Stomach smooth muscle (tissue), 2 donors: ENCODE measurements at regions not wholly inside any gene's neighbourhood (a gene's known extent, or its start where the extent isn't known, plus 50 kb on each side); places are given as distances from the start of the nearest gene placed in this dataset.

Experiments used
- H3K27ac ChIP-seq: one replicate; pipeline ENCODE4 v1.7.0; 2013; ENCODE audit warnings: mild to moderate bottlenecking, low read length, inconsistent platforms
- H3K27me3 ChIP-seq, 2 donors: one replicate each; pipeline ENCODE4 v1.7.0; 2013; ENCODE audit warnings: low read length in 2 of 2; ENCODE audit not compliant: insufficient read depth in 2 of 2, control insufficient read depth in 1 of 2
- H3K36me3 ChIP-seq, 2 donors: one replicate each; pipeline ENCODE4 v1.7.0; 2013; ENCODE audit warnings: low read length in 2 of 2; ENCODE audit not compliant: control insufficient read depth in 2 of 2, insufficient read depth in 2 of 2
- H3K4me1 ChIP-seq: one replicate; pipeline ENCODE4 v1.7.0; 2013; ENCODE audit warnings: low read length; ENCODE audit not compliant: control insufficient read depth, insufficient read depth
- H3K4me3 ChIP-seq, 2 donors: one replicate each; pipeline ENCODE4 v1.7.0; 2013; ENCODE audit warnings: low read length in 2 of 2
- H3K9ac ChIP-seq, 2 donors: one replicate each; pipeline ENCODE4 v1.7.0; 2013; ENCODE audit warnings: low read length in 2 of 2, mild to moderate bottlenecking in 1 of 2
- H3K9me3 ChIP-seq, 2 donors: one replicate each; pipeline ENCODE4 v1.7.0; 2013; ENCODE audit warnings: low read length in 2 of 2; ENCODE audit not compliant: control insufficient read depth in 2 of 2
- donor health status: healthy.
- donor health status: Pancreatic carcinoma.

GRCh38 chr3:79845546-79845945 is 77.7 kb upstream of the ROBO1 start:
- Histone ChIP-seq H3K4me3 (no peak overlapping the region), H3K36me3 (no peaks in the 10 kb centered on the region), H3K9me3 (no peaks in the 10 kb centered on the region), H3K27me3 (no peaks in the 10 kb centered on the region), H3K9ac (no peak overlapping the region), H3K4me1 (no peaks in the 10 kb centered on the region), H3K27ac (no peak overlapping the region)

DNA sequence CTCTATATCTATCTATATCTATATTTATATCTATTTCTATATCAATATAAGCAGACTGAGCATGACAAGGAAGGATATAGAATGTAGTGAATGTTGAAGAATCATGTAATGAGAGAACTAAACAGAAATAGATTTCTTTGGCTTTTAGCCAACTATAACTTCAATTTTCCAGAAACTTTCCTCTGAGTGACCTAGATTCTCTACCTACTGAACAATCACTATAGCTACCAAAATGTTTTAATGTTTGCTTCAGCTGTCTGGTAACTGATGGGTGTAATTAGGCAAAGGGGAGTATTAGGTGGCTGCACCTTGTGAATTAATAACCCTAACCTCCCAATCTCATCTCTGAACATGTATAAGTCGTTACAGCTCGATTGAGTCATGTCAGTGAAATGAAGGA is 76.4 kb upstream of the ROBO1 start:
- Histone ChIP-seq H3K9ac (no peak overlapping the region), H3K27me3 (no peaks in the 10 kb centered on the region), H3K27ac (no peak overlapping the region), H3K9me3 (no peaks in the 10 kb centered on the region), H3K4me1 (no peaks in the 10 kb centered on the region), H3K4me3 (no peak overlapping the region), H3K36me3 (no peaks in the 10 kb centered on the region)

- Histone ChIP-seq H3K27me3 (no peaks in the 10 kb centered on the region), H3K9ac (no peak overlapping the region), H3K4me3 (no peak overlapping the region), H3K9me3 (no peaks in the 10 kb centered on the region), H3K27ac (no peak overlapping the region), H3K4me1 (no peaks in the 10 kb centered on the region), H3K36me3 (no peaks in the 10 kb centered on the region)
Measured at GRCh38 chr3:79843180-79843579, 75.4 kb upstream of the ROBO1 start.

- peaks cover 0 to 3% of the 10 kb centered on the region in 2 donors for H3K9me3 ChIP-seq
- H3K4me3 ChIP-seq: no peak overlapping the region
- no peak overlapping the region for H3K9ac ChIP-seq
- H3K27me3 ChIP-seq: no peaks in the 10 kb centered on the region
- no peaks in the 10 kb centered on the region for H3K4me1 ChIP-seq
- no peak overlapping the region for H3K27ac ChIP-seq
- no peaks in the 10 kb centered on the region for H3K36me3 ChIP-seq
Measured at GRCh38 chr3:79835701-79836100, 67.9 kb upstream of the ROBO1 start.

DNA sequence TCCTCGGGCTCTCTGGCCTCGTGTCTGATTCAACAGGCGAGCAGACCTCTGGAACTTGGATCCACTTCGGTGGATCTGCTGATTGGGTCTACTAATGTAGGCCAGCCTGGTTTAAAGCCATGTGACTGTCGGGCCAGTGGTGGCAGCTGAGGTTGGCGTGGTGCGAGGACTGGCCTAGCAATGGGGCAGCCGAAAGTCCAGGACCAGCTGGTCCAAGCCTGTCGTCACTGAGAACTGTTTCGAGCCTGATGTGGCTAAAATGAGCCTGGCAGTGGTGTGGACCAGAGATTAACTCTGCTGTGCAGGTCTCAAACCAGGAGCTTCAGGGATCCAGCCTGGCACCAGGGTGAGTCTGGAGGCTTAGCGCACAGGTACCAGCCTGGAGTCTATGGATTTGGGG is 56.4 kb upstream of the ROBO1 start:
- H3K36me3 ChIP-seq: no peaks in the 10 kb centered on the region

GRCh38 chr3:79822076-79822475 is 54.3 kb upstream of the ROBO1 start:
- H3K4me1 ChIP-seq: no peaks in the 10 kb centered on the region

More for the DNA sequence above, 56.4 kb upstream of the ROBO1 start:
- no peaks in the 10 kb centered on the region for H3K4me1 ChIP-seq
- no peak overlapping the region for H3K27ac ChIP-seq
- H3K27me3 ChIP-seq: no peaks in the 10 kb centered on the region
- H3K4me3 ChIP-seq: no peak overlapping the region
- no peak overlapping the region for H3K9ac ChIP-seq
- no peaks in the 10 kb centered on the region for H3K9me3 ChIP-seq

DNA sequence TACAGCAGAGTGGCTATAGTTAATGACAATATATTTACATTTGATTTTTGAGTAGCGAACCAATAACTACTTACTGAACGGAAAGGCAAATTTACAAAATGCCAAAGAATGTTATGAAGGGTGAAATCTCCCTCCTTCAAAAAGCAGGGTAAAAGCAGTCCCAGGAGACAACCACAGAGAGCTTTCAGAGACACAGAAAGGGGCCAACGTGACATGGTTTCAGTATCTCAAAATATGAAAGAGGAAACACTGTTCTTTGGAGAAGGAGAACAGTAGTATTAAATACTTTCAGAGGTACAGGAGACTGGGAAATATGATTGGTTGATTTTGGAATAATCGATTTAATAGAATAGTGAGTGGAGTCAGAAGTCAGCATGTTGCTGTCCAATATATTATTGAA is 52.3 kb upstream of the ROBO1 start:
- Histone ChIP-seq H3K27me3 (no peaks in the 10 kb centered on the region), H3K4me1 (no peaks in the 10 kb centered on the region), H3K36me3 (no peaks in the 10 kb centered on the region), H3K27ac (no peak overlapping the region), H3K4me3 (no peak overlapping the region), H3K9me3 (peaks cover 0 to 3% of the 10 kb centered on the region in 2 donors), H3K9ac (no peak overlapping the region)

More at GRCh38 chr3:79822076-79822475, 54.3 kb upstream of the ROBO1 start:
- no peak overlapping the region for H3K4me3 ChIP-seq
- no peak overlapping the region for H3K9ac ChIP-seq
- no peak overlapping the region for H3K27ac ChIP-seq
- no peaks in the 10 kb centered on the region for H3K27me3 ChIP-seq
- H3K36me3 ChIP-seq: no peaks in the 10 kb centered on the region
- H3K9me3 ChIP-seq: no peaks in the 10 kb centered on the region

DNA sequence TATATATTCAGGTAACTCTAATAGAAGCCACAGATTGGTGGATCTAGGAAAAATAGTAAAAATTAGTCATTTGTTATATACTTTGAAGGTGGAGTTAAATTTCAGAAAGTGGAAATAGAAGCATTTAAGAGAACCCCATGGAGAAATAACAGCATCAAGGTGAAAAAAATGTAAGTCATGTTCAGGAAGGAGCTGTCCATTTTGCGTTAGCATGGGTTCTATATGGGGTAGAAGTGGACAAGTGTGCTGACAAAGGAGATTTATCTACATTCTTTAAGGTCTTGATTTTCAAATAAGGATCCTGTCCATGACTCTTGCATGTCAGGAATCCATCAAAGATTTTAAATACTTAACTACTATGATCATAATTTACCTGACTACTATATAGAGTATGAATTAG is 50.2 kb upstream of the ROBO1 start:
- no peaks in the 10 kb centered on the region for H3K27me3 ChIP-seq
- H3K27ac ChIP-seq: no peak overlapping the region
- H3K9ac ChIP-seq: no peak overlapping the region
- H3K9me3 ChIP-seq: peaks cover 0 to 3% of the 10 kb centered on the region in 2 donors
- no peak overlapping the region for H3K4me3 ChIP-seq
- H3K4me1 ChIP-seq: no peaks in the 10 kb centered on the region
- H3K36me3 ChIP-seq: no peaks in the 10 kb centered on the region
